ENCODE measurements at regions not wholly inside any gene's neighbourhood (a gene's known extent, or its start where the extent isn't known, plus 50 kb on each side); places are given as distances from the start of the nearest gene placed in this dataset.

DNA sequence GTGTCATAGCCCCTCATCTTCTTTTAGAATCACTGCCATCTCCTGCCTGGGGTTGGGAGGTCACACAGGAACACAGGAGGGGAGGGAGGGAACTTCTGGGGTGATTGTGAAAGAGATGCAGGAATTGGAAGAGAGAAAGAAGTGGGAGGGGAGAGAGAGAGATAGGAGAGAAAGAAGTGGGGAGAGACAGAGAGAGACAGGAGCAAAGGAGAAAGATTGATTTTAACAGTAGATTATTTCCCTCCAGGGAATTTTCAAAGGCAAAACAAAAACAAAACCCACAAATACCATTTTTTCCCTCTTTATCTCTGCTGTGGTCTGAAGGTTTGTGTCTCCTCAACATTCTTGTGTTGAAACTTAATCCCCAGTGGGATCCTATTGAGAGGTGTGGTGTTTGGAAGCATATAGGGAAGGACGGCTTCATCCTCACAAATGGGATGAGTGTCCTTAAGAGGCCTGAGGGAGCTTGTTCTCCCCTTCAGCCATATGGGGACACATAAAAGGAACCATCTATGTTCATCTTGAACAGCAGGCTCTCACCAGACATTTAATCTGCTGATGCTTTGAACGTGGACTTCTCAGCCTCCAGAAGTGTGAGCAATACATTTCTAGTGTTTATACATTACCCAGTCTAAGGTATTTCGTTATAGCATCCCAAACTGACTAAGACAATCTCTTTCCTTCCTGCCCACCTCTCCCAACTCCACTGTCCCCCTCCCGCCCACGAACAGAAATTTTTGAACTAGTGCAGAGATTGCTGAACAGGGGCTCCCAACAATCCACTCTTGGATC is 134.9 kb upstream of the MAX start:
- H4K91ac ChIP-seq (ENCODE audit: low read depth, low read length) = peak overlapping the region; percentile 97
- H3K14ac ChIP-seq (ENCODE audit: low read length) = peak overlapping the region; percentile 98
- H3K79me2 ChIP-seq (ENCODE audit: control insufficient read depth, insufficient read depth, low read length, poor library complexity) = peaks cover 12% of the 10 kb centered on the region
- WGBS (ENCODE audit: extremely low coverage, insufficient coverage, insufficient read length) = no CpG with 5 or more reads among the region's 5 CpGs
- peak overlapping the region; percentile 57 for H4K12ac ChIP-seq (ENCODE audit: low read depth, low read length)
- H3K4me3 ChIP-seq (ENCODE audit: low read depth, low read length) = no peak overlapping the region
- no peak overlapping the region for H3K4me2 ChIP-seq (ENCODE audit: low read length)
- peaks cover 26 to 31% of the 10 kb centered on the region in 2 experiments for H3K4me1 ChIP-seq (ENCODE audit: control insufficient read depth in 1 of 2, insufficient read depth in 2 of 2, low read length in 2 of 2)
- peak overlapping the region; percentile 81 for H3K4ac ChIP-seq (ENCODE audit: low read depth, low read length)
- peak overlapping the region; percentile 92 for H3K18ac ChIP-seq (ENCODE audit: low read length)
- no peak for DNase-seq
- H3K23ac ChIP-seq (ENCODE audit: low read length) = no peak overlapping the region
- peak overlapping the region; percentile 58 for H4K8ac ChIP-seq (ENCODE audit: low read depth, low read length)
- H3K9me3 ChIP-seq (ENCODE audit: insufficient read depth, low read depth, low read length) = no peaks in the 10 kb centered on the region
- H3K27me3 ChIP-seq (ENCODE audit: insufficient read depth, low read length) = no peaks in the 10 kb centered on the region
- peak overlapping the region; percentile 86 for H2BK12ac ChIP-seq (ENCODE audit: low read length)
- peak overlapping the region; percentile 98 for H2BK120ac ChIP-seq (ENCODE audit: insufficient read depth, low read length, poor library complexity)
- peak overlapping the region; percentile 97 for H2BK5ac ChIP-seq (ENCODE audit: low read depth, low read length, poor library complexity)
- peak overlapping the region; percentile 97 for H3K27ac ChIP-seq (ENCODE audit: low read depth, low read length)
- H2AK5ac ChIP-seq (ENCODE audit: low read length) = peak overlapping the region; percentile 39
- H2AFZ ChIP-seq (ENCODE audit: insufficient read depth, low read length, poor library complexity) = no peak overlapping the region
- peaks cover 48% of the 10 kb centered on the region for H3K79me1 ChIP-seq (ENCODE audit: low read length)
- H3K9ac ChIP-seq (ENCODE audit: low read length) = peak overlapping the region; percentile 44
- H3K36me3 ChIP-seq (ENCODE audit: control insufficient read depth in 1 of 2, insufficient read depth in 2 of 2, low read length in 2 of 2) = no peaks in the 10 kb centered on the region

DNA sequence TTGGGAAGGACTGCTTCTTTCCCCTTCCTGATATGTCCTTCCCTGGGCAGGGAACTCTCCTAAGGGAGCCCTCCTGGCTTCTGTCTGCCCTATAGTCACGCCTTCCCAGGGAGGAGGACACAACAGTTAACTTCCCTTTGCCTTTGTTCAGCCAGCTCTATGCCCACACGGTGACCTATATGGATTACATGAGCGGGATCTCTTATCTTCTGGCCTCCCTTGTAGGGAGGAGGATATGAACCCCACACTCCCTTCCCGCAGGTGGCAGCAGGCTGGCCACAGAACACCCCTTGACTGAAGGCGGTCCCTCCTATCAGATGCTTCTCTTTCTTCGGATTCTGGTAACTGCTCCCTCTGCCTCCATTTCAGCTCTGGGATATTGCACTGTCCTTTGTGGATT is 135.6 kb upstream of the MAX start:
- H4K8ac ChIP-seq (ENCODE audit: low read depth, low read length) = peak overlapping the region; percentile 58
- peak overlapping the region; percentile 86 for H2BK12ac ChIP-seq (ENCODE audit: low read length)
- peak overlapping the region; percentile 92 for H3K18ac ChIP-seq (ENCODE audit: low read length)
- H4K12ac ChIP-seq (ENCODE audit: low read depth, low read length) = peak overlapping the region; percentile 57
- no peak overlapping the region for H3K23ac ChIP-seq (ENCODE audit: low read length)
- no peaks in the 10 kb centered on the region for H3K27me3 ChIP-seq (ENCODE audit: insufficient read depth, low read length)
- H2AK5ac ChIP-seq (ENCODE audit: low read length) = peak overlapping the region; percentile 39
- H2BK5ac ChIP-seq (ENCODE audit: low read depth, low read length, poor library complexity) = peak overlapping the region; percentile 97
- peak overlapping the region; percentile 98 for H3K14ac ChIP-seq (ENCODE audit: low read length)
- H3K79me2 ChIP-seq (ENCODE audit: control insufficient read depth, insufficient read depth, low read length, poor library complexity) = peaks cover 12% of the 10 kb centered on the region
- H3K9me3 ChIP-seq (ENCODE audit: insufficient read depth, low read depth, low read length) = no peaks in the 10 kb centered on the region
- peak overlapping the region; percentile 81 for H3K4ac ChIP-seq (ENCODE audit: low read depth, low read length)
- H3K4me3 ChIP-seq (ENCODE audit: low read depth, low read length) = no peak overlapping the region
- DNase-seq = peak in 1 of 2 donors; percentile 31
- H3K4me2 ChIP-seq (ENCODE audit: low read length) = peak overlapping the region; percentile 26
- no peaks in the 10 kb centered on the region for H3K36me3 ChIP-seq (ENCODE audit: control insufficient read depth in 1 of 2, insufficient read depth in 2 of 2, low read length in 2 of 2)
- peak overlapping the region; percentile 97 for H3K27ac ChIP-seq (ENCODE audit: low read depth, low read length)
- H3K4me1 ChIP-seq (ENCODE audit: control insufficient read depth in 1 of 2, insufficient read depth in 2 of 2, low read length in 2 of 2) = peaks cover 26 to 31% of the 10 kb centered on the region in 2 experiments
- H2AFZ ChIP-seq (ENCODE audit: insufficient read depth, low read length, poor library complexity) = peak overlapping the region; percentile 68
- no peak overlapping the region for H3K9ac ChIP-seq (ENCODE audit: low read length)
- H2BK120ac ChIP-seq (ENCODE audit: insufficient read depth, low read length, poor library complexity) = peak overlapping the region; percentile 98
- H4K91ac ChIP-seq (ENCODE audit: low read depth, low read length) = peak overlapping the region; percentile 97
- H3K79me1 ChIP-seq (ENCODE audit: low read length) = peaks cover 49% of the 10 kb centered on the region
- WGBS (ENCODE audit: extremely low coverage, insufficient coverage, insufficient read length) = no CpG with 5 or more reads among the region's 6 CpGs

- no CpG with 5 or more reads among the region's 6 CpGs for WGBS (ENCODE audit: extremely low coverage, insufficient coverage, insufficient read length)
- Histone ChIP-seq H3K9me3 (ENCODE audit: insufficient read depth, low read depth, low read length) (no peaks in the 10 kb centered on the region), H2BK12ac (ENCODE audit: low read length) (peak overlapping the region; percentile 94)
Observed at GRCh38 chr14:65238456-65238855, 136.1 kb upstream of the MAX start.

DNA sequence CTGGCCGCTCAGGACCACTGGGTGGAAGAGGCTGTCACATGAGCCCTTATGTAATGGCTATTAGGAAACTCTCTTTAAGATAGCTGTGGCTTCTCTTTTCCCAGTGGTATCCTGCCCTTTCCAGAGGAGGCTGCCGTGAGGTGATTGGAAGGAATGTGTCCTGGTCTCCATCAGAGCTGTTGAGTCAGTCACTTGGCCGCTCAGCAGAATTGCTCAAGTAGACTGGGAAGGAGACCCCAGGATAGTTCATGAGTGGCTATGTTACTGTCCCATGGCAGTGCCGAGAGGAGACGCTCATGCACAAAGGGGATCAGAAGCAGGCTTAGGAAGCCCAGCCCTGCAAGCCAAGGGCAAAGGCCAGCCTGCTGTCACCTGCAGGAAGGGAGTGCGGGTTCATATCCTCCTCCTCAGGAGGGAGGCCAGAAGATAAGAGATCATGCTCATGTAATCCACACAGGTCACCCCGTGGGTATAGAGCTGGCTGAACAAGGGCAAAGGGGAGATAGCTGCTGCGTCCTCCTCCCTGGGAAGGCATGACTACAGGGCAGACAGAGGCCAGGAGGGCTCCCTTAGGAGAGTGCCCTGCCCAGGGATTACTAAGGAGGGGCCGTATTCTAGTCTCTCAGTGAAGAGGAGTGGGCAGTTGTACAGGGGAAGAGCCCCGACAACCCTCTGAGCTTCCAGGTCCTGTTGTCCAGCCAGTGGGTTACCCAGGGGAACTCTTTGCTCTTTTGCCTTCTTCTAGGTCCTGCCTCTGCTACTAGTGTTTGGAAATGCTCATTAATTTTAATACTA is 137.0 kb upstream of the MAX start:
- H3K27ac ChIP-seq (ENCODE audit: low read depth, low read length) = peak overlapping the region; percentile 97
- peak overlapping the region; percentile 15 for H2AFZ ChIP-seq (ENCODE audit: insufficient read depth, low read length, poor library complexity)
- peak; percentile 70 to 80 for DNase-seq
- H3K4me1 ChIP-seq (ENCODE audit: control insufficient read depth in 1 of 2, insufficient read depth in 2 of 2, low read length in 2 of 2) = peaks cover 26 to 31% of the 10 kb centered on the region in 2 experiments
- peak overlapping the region; percentile 94 for H2BK12ac ChIP-seq (ENCODE audit: low read length)
- H3K9me3 ChIP-seq (ENCODE audit: insufficient read depth, low read depth, low read length) = no peaks in the 10 kb centered on the region
- H3K14ac ChIP-seq (ENCODE audit: low read length) = peak overlapping the region; percentile 58
- H3K4ac ChIP-seq (ENCODE audit: low read depth, low read length) = peak overlapping the region; percentile 31
- H2AK5ac ChIP-seq (ENCODE audit: low read length) = peak overlapping the region; percentile 7
- H4K12ac ChIP-seq (ENCODE audit: low read depth, low read length) = no peak overlapping the region
- H4K91ac ChIP-seq (ENCODE audit: low read depth, low read length) = peak overlapping the region; percentile 96
- peak overlapping the region; percentile 31 for H4K8ac ChIP-seq (ENCODE audit: low read depth, low read length)
- peak overlapping the region; percentile 94 for H2BK120ac ChIP-seq (ENCODE audit: insufficient read depth, low read length, poor library complexity)
- peak overlapping the region; percentile 58 for H3K4me2 ChIP-seq (ENCODE audit: low read length)
- H3K79me2 ChIP-seq (ENCODE audit: control insufficient read depth, insufficient read depth, low read length, poor library complexity) = peaks cover 13% of the 10 kb centered on the region
- peak overlapping the region; percentile 89 for H2BK5ac ChIP-seq (ENCODE audit: low read depth, low read length, poor library complexity)
- H3K27me3 ChIP-seq (ENCODE audit: insufficient read depth, low read length) = no peaks in the 10 kb centered on the region
- no peak overlapping the region for H3K9ac ChIP-seq (ENCODE audit: low read length)
- no peak overlapping the region for H3K23ac ChIP-seq (ENCODE audit: low read length)
- WGBS (ENCODE audit: extremely low coverage, insufficient coverage, insufficient read length) = no CpG with 5 or more reads among the region's 10 CpGs
- H3K18ac ChIP-seq (ENCODE audit: low read length) = peak overlapping the region; percentile 10
- no peaks in the 10 kb centered on the region for H3K36me3 ChIP-seq (ENCODE audit: control insufficient read depth in 1 of 2, insufficient read depth in 2 of 2, low read length in 2 of 2)
- no peak overlapping the region for H3K4me3 ChIP-seq (ENCODE audit: low read depth, low read length)
- peaks cover 59% of the 10 kb centered on the region for H3K79me1 ChIP-seq (ENCODE audit: low read length)

More at GRCh38 chr14:65238456-65238855, 136.1 kb upstream of the MAX start:
- Histone ChIP-seq H3K79me1 (ENCODE audit: low read length) (peaks cover 54% of the 10 kb centered on the region), H3K79me2 (ENCODE audit: control insufficient read depth, insufficient read depth, low read length, poor library complexity) (peaks cover 12% of the 10 kb centered on the region), H3K27me3 (ENCODE audit: insufficient read depth, low read length) (no peaks in the 10 kb centered on the region), H3K36me3 (ENCODE audit: control insufficient read depth in 1 of 2, insufficient read depth in 2 of 2, low read length in 2 of 2) (no peaks in the 10 kb centered on the region), H4K91ac (ENCODE audit: low read depth, low read length) (peak overlapping the region; percentile 97), H2AK5ac (ENCODE audit: low read length) (peak overlapping the region; percentile 85), H2BK5ac (ENCODE audit: low read depth, low read length, poor library complexity) (peak overlapping the region; percentile 89), H3K4ac (ENCODE audit: low read depth, low read length) (peak overlapping the region; percentile 39), H3K27ac (ENCODE audit: low read depth, low read length) (peak overlapping the region; percentile 97), H3K14ac (ENCODE audit: low read length) (peak overlapping the region; percentile 88), H3K4me2 (ENCODE audit: low read length) (peak overlapping the region; percentile 58), H4K8ac (ENCODE audit: low read depth, low read length) (peak overlapping the region; percentile 33), H2BK120ac (ENCODE audit: insufficient read depth, low read length, poor library complexity) (peak overlapping the region; percentile 98), H3K4me3 (ENCODE audit: low read depth, low read length) (no peak overlapping the region), H3K4me1 (ENCODE audit: control insufficient read depth in 1 of 2, insufficient read depth in 2 of 2, low read length in 2 of 2) (peaks cover 26 to 31% of the 10 kb centered on the region in 2 experiments), H2AFZ (ENCODE audit: insufficient read depth, low read length, poor library complexity) (no peak overlapping the region), H4K12ac (ENCODE audit: low read depth, low read length) (no peak overlapping the region), H3K9ac (ENCODE audit: low read length) (no peak overlapping the region), H3K23ac (ENCODE audit: low read length) (no peak overlapping the region), H3K18ac (ENCODE audit: low read length) (no peak overlapping the region)
- peak; percentile 78 to 85 for DNase-seq

Data from trophoblast cell (in vitro differentiated cells and primary cell).